ENCODE measurements at regions not wholly inside any gene's neighbourhood (a gene's known extent, or its start where the extent isn't known, plus 50 kb on each side); places are given as distances from the start of the nearest gene placed in this dataset.
"Not testable (repeated sequence)": the region's sequence is repeated elsewhere in the genome, so short reads cannot be mapped to it uniquely, and the experiment has no call there.

GRCh38 chr6:86203044-86203443 lies 560.4 kb upstream of the SYNCRIP start:
- POLR2A ChIA-PET, result no interaction called here
- Mint-ChIP-seq H3K27ac (no peak overlapping the region), H3K36me3 (ENCODE audit: low read depth) (no peaks in the 10 kb centered on the region), H3K4me1 (no peaks in the 10 kb centered on the region), H3K4me3 (no peak overlapping the region), H3K9me3 (peaks cover 10% of the 10 kb centered on the region), H3K27me3 (no peaks in the 10 kb centered on the region)
- no peak for DNase-seq
- CTCF ChIA-PET, result no interaction called here

- no peak overlapping the region for H3K4me3 Mint-ChIP-seq
- no peaks in the 10 kb centered on the region for H3K27me3 Mint-ChIP-seq
- ChIA-PET POLR2A (no interaction called here), CTCF (no interaction called here)
- H3K9me3 Mint-ChIP-seq, result no peaks in the 10 kb centered on the region
- DNase-seq, result no peak
- H3K27ac Mint-ChIP-seq, result no peak overlapping the region
- no peaks in the 10 kb centered on the region for H3K4me1 Mint-ChIP-seq
- no peaks in the 10 kb centered on the region for H3K36me3 Mint-ChIP-seq (ENCODE audit: low read depth)
Observed at GRCh38 chr6:86193821-86194220, 551.1 kb upstream of the SYNCRIP start.

GRCh38 chr6:86192123-86192522 lies 549.4 kb upstream of the SYNCRIP start:
- Mint-ChIP-seq H3K4me3 (no peak overlapping the region), H3K27me3 (no peaks in the 10 kb centered on the region), H3K36me3 (ENCODE audit: low read depth) (no peaks in the 10 kb centered on the region), H3K4me1 (no peaks in the 10 kb centered on the region), H3K27ac (no peak overlapping the region), H3K9me3 (no peaks in the 10 kb centered on the region)
- DNase-seq, result no peak
- ChIA-PET POLR2A (no interaction called here), CTCF (no interaction called here)

DNA sequence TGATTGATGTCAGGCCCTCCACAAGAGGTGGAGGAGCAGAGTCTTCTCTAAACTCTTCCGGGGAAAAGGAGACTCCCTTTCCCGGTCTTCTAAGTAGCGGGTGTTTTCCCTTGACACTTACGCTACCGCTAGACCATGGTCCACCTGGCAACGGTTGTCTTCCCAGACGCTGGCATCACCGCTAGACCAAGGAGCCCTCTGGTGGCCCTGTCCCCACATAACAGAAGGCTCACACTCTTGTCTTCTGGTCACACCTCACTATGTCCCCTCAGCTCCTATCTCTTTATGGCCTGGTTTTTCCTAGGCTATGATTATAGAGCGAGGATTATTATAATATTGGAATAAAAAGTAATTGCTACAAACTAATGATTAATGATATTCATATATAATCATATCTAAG lies 532.5 kb upstream of the SYNCRIP start:
- DNase-seq; H3K27me3 Mint-ChIP-seq; H3K36me3 Mint-ChIP-seq (ENCODE audit: low read depth); H3K27ac Mint-ChIP-seq; CTCF ChIA-PET; POLR2A ChIA-PET; H3K9me3 Mint-ChIP-seq; H3K4me3 Mint-ChIP-seq; H3K4me1 Mint-ChIP-seq: not testable (repeated sequence)

DNA sequence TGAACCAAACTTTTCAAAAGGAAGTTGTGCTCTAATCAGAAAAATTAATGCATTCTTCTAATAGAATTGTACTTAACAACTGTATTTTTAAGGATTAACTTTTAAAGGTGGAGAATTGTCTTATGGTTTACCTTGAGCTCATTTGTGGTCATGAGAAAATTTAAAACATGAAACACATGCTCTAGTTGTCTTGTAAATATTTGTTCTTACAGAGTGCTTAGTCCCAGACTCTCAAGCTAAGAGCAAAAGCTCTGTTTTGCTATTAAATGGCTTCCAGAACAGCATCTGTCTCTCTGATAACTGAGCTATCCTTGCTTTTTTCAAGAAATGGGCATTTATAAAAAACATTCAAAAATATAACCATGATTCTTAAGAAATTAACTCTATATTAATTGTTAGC lies 512.2 kb upstream of the SYNCRIP start:
- ChIA-PET POLR2A (no interaction called here), CTCF (no interaction called here)
- no peak for DNase-seq
- Mint-ChIP-seq H3K27ac (no peak overlapping the region), H3K9me3 (peaks cover 2% of the 10 kb centered on the region), H3K4me1 (no peaks in the 10 kb centered on the region), H3K4me3 (no peak overlapping the region), H3K36me3 (ENCODE audit: low read depth) (no peaks in the 10 kb centered on the region), H3K27me3 (no peaks in the 10 kb centered on the region)

DNA sequence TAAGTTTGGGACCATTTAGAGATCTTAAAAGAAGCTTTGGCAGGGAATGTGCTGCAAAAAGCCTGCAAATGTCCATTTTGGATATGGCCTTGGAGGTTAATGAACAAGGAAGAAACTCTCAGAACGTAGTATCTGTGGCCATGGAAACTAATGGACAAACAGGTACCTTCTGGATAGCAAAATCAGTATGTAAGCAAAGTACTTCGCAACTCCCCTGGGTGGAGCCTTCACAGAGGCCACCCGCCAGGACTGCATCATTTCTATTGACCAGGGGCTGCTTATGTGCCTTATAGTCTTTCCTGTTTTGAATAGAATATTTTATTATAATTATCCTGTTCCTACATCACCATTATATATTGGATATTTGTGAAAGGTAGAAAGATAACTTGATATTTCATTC lies 510.8 kb upstream of the SYNCRIP start:
- CTCF ChIA-PET, result no interaction called here
- peaks cover 2% of the 10 kb centered on the region for H3K9me3 Mint-ChIP-seq
- no peaks in the 10 kb centered on the region for H3K36me3 Mint-ChIP-seq (ENCODE audit: low read depth)
- no peaks in the 10 kb centered on the region for H3K27me3 Mint-ChIP-seq
- no peak for DNase-seq
- no peak overlapping the region for H3K4me3 Mint-ChIP-seq
- H3K27ac Mint-ChIP-seq, result no peak overlapping the region
- POLR2A ChIA-PET, result no interaction called here
- H3K4me1 Mint-ChIP-seq, result no peaks in the 10 kb centered on the region

GRCh38 chr6:86152546-86152945 lies 509.9 kb upstream of the SYNCRIP start:
- peaks cover 2% of the 10 kb centered on the region for H3K9me3 Mint-ChIP-seq
- CTCF ChIA-PET, result no interaction called here
- no peaks in the 10 kb centered on the region for H3K27me3 Mint-ChIP-seq
- H3K4me1 Mint-ChIP-seq, result no peaks in the 10 kb centered on the region
- H3K36me3 Mint-ChIP-seq (ENCODE audit: low read depth), result no peaks in the 10 kb centered on the region
- no peak overlapping the region for H3K27ac Mint-ChIP-seq
- DNase-seq, result no peak
- POLR2A ChIA-PET, result no interaction called here
- H3K4me3 Mint-ChIP-seq, result no peak overlapping the region

GRCh38 chr6:86148586-86148985 lies 505.9 kb upstream of the SYNCRIP start:
- ChIA-PET POLR2A (no interaction called here), CTCF (no interaction called here)
- Mint-ChIP-seq H3K27me3 (no peaks in the 10 kb centered on the region), H3K4me1 (no peaks in the 10 kb centered on the region), H3K4me3 (no peak overlapping the region), H3K9me3 (no peaks in the 10 kb centered on the region), H3K27ac (no peak overlapping the region), H3K36me3 (ENCODE audit: low read depth) (no peaks in the 10 kb centered on the region)
- DNase-seq, result no peak

DNA sequence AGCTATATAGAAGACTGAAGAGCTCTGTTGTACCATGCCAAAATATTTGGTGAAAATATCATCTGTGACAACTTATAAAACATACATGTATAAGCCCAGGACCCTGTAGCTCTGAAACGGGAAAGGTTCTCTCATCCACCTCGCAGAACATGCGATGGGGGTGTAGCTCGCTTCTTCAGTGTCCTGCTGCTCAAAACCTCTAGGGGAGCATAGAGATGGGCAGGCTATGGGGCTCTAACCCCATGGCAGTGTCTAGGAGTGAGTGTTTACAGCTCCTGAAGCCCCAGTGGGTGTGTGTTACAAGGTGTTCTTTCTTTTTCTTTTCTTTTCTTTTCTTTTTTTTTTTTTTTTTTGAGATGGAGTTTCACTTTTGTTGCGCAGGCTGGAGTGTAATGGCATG lies 505.2 kb upstream of the SYNCRIP start:
- H3K27me3 Mint-ChIP-seq, result no peaks in the 10 kb centered on the region
- ChIA-PET POLR2A (no interaction called here), CTCF (no interaction called here)
- no peak for DNase-seq
- H3K27ac Mint-ChIP-seq, result no peak overlapping the region
- no peaks in the 10 kb centered on the region for H3K4me1 Mint-ChIP-seq
- H3K4me3 Mint-ChIP-seq, result no peak overlapping the region
- H3K9me3 Mint-ChIP-seq, result peaks cover under 1% of the 10 kb centered on the region
- no peaks in the 10 kb centered on the region for H3K36me3 Mint-ChIP-seq (ENCODE audit: low read depth)

DNA sequence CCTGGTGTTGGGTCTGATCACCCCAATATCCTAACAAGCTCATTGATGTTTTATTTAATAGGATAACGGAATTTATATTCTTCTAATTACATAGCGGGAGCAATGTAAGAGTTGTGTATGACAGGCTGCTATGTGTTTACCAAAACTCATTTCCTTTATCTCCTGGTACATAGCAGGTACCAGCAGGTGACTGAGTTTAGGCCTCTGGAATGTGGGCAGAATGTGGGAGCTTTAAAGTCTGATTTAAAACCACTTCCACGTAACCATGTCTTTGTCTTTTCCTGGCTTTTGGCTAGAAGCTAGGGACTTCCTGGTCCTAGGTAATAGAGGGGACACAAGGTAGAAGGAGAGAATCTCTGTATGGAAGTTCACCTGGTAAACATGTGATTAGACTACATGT lies 504.6 kb upstream of the SYNCRIP start:
- DNase-seq, result no peak
- Mint-ChIP-seq H3K4me1 (no peaks in the 10 kb centered on the region), H3K27ac (no peak overlapping the region), H3K27me3 (no peaks in the 10 kb centered on the region), H3K36me3 (ENCODE audit: low read depth) (no peaks in the 10 kb centered on the region), H3K4me3 (no peak overlapping the region), H3K9me3 (peaks cover 2% of the 10 kb centered on the region)
- ChIA-PET CTCF (no interaction called here), POLR2A (no interaction called here)

DNA sequence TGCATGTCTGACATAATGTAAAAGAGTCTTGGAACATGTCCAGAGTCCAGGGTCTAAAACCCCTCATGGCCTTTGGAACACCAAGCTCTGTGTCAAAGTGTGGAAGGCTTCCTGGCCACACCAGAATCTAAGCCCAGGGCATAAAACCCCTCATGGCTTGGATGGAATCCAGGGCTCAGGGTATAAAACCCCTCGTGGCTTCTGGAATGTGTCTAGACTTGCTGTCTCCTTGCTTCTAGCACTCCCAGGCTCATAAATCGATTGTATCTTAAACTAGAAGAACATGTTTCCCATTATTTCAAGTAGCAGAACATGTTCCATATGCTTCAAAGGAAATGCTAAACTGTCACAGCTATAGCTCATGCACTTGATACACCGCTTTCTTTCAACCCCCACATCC lies 504.1 kb upstream of the SYNCRIP start:
- H3K27ac Mint-ChIP-seq; H3K4me1 Mint-ChIP-seq; H3K9me3 Mint-ChIP-seq; DNase-seq; H3K4me3 Mint-ChIP-seq; H3K36me3 Mint-ChIP-seq (ENCODE audit: low read depth); CTCF ChIA-PET; POLR2A ChIA-PET; H3K27me3 Mint-ChIP-seq: not testable (repeated sequence)

DNA sequence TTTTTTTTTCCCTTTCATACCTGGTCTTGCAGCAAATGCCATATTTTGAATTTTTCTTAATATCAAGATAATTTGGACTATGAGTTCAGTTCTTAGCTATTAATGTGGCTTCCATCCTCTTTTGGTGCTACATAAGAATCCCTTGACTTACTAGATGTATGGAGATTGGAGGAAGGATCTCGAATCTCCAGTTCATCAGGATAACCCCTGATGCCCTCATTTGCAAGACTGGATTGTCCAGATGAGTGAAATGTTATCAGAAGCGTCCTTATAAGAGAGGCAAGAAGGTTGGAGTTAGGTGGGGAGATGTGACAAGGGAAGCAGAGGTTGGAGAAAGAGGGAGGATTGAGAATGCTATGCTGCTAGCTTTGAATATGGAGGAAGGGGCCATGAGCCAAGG lies 499.6 kb upstream of the SYNCRIP start:
- ChIA-PET POLR2A (no interaction called here), CTCF (interaction anchor here (1.4 kb wide), 1 partner anchor 11 kb away, joined by 3 read pairs; no protein-coding TSS in a partner anchor)
- no peak overlapping the region for H3K27ac Mint-ChIP-seq
- no peak for DNase-seq
- H3K27me3 Mint-ChIP-seq, result no peaks in the 10 kb centered on the region
- no peak overlapping the region for H3K4me3 Mint-ChIP-seq
- no peaks in the 10 kb centered on the region for H3K36me3 Mint-ChIP-seq (ENCODE audit: low read depth)
- H3K9me3 Mint-ChIP-seq, result peaks cover 2% of the 10 kb centered on the region
- no peaks in the 10 kb centered on the region for H3K4me1 Mint-ChIP-seq

GRCh38 chr6:86128130-86128814 lies 485.6 kb upstream of the SYNCRIP start:
- no peaks in the 10 kb centered on the region for H3K27me3 Mint-ChIP-seq
- no peaks in the 10 kb centered on the region for H3K4me1 Mint-ChIP-seq
- no peak overlapping the region for H3K27ac Mint-ChIP-seq
- no peaks in the 10 kb centered on the region for H3K36me3 Mint-ChIP-seq (ENCODE audit: low read depth)
- ChIA-PET CTCF (no interaction called here), POLR2A (no interaction called here)
- H3K9me3 Mint-ChIP-seq, result peaks cover 10% of the 10 kb centered on the region
- no peak for DNase-seq
- H3K4me3 Mint-ChIP-seq, result no peak overlapping the region

GRCh38 chr6:86122086-86122485 lies 479.4 kb upstream of the SYNCRIP start:
- Mint-ChIP-seq H3K27ac (no peak overlapping the region), H3K4me1 (no peaks in the 10 kb centered on the region), H3K36me3 (ENCODE audit: low read depth) (no peaks in the 10 kb centered on the region), H3K9me3 (no peaks in the 10 kb centered on the region), H3K4me3 (no peak overlapping the region), H3K27me3 (no peaks in the 10 kb centered on the region)
- no peak for DNase-seq
- ChIA-PET CTCF (no interaction called here), POLR2A (no interaction called here)

All from activated CD4-positive, alpha-beta T cell treated with anti-CD3 and anti-CD28 coated beads, Interleukin-2, amount 10 ng/mL, durations not matched to agents 7 days and 5 days (primary cell).